ENCODE measurements at regions not wholly inside any gene's neighbourhood (a gene's known extent, or its start where the extent isn't known, plus 50 kb on each side); places are given as distances from the start of the nearest gene placed in this dataset.

DNA sequence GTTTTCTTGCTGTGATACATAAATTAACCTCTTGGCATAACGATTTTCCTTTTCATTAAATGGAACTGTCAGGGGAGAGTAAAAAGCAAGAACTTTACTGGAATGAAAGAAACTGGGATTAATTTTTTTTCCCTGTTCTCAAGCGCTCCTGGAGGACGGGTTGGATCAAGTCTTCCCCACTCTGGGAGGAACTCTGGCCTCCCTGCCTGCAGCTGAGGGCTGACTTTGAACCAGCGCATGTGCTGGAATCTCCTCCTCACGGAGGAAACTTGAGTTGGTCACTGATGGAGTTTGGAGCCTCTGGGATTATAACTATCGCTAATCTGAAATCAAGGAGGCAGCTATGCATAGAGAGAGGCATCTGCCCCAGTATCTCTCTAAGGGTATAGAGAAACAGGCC, 406.4 kb upstream of the TMEM132C start:
- H3K4me3 ChIP-seq (ENCODE audit: insufficient read depth, low read length): no peak overlapping the region
- TF ChIP-seq, protein P1, sequence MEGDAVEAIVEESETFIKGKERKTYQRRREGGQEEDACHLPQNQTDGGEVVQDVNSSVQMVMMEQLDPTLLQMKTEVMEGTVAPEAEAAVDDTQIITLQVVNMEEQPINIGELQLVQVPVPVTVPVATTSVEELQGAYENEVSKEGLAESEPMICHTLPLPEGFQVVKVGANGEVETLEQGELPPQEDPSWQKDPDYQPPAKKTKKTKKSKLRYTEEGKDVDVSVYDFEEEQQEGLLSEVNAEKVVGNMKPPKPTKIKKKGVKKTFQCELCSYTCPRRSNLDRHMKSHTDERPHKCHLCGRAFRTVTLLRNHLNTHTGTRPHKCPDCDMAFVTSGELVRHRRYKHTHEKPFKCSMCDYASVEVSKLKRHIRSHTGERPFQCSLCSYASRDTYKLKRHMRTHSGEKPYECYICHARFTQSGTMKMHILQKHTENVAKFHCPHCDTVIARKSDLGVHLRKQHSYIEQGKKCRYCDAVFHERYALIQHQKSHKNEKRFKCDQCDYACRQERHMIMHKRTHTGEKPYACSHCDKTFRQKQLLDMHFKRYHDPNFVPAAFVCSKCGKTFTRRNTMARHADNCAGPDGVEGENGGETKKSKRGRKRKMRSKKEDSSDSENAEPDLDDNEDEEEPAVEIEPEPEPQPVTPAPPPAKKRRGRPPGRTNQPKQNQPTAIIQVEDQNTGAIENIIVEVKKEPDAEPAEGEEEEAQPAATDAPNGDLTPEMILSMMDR (IDR thresholded peaks at IDR 0.05; ENCODE audit: extremely low read depth, low read depth, low read length): no peak
- no peaks in the 10 kb centered on the region for H3K79me2 ChIP-seq (ENCODE audit: insufficient read depth, low read length)
- H3K27ac ChIP-seq (ENCODE audit: low read depth, low read length): no peak overlapping the region
- no peak overlapping the region for H3K4me2 ChIP-seq (ENCODE audit: insufficient read depth, low read length)
- H3K36me3 ChIP-seq (ENCODE audit: insufficient read depth, low read length): no peaks in the 10 kb centered on the region
- H3K9me3 ChIP-seq (ENCODE audit: low read depth, low read length): no peaks in the 10 kb centered on the region
- no peak overlapping the region for H2AFZ ChIP-seq (ENCODE audit: low read length)
- no peak for DNase-seq (ENCODE audit: insufficient read length, low spot score, missing footprints)
- H4K20me1 ChIP-seq (ENCODE audit: insufficient read depth, low read length): no peaks in the 10 kb centered on the region
- H3K27me3 ChIP-seq (ENCODE audit: insufficient read depth, low read length): no peaks in the 10 kb centered on the region
- no peaks in the 10 kb centered on the region for H3K4me1 ChIP-seq (ENCODE audit: insufficient read depth, low read length)

DNA sequence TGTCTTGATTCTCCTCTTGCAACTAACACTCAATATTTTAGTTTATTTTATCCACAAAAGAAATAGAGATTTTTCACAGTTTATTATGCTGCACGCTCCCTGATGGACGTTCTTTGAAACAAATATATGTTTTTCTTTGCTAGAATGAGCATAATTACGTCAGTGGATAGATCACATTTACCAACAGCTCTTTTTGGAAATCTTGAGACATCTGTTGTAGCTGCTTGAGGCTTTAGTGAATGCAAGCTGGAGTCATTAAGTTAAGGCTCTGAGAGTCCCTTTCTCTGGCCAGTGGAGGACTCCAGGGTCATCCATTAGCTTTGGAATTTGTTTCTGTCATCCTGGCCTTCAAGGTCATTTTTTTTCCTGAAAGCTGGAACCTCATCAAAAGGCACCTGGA, 405.6 kb upstream of the TMEM132C start:
- DNase-seq (ENCODE audit: insufficient read length, low spot score, missing footprints): no peak
- TF ChIP-seq, protein P1 (IDR thresholded peaks at IDR 0.05; ENCODE audit: extremely low read depth, low read depth, low read length): no peak

DNA sequence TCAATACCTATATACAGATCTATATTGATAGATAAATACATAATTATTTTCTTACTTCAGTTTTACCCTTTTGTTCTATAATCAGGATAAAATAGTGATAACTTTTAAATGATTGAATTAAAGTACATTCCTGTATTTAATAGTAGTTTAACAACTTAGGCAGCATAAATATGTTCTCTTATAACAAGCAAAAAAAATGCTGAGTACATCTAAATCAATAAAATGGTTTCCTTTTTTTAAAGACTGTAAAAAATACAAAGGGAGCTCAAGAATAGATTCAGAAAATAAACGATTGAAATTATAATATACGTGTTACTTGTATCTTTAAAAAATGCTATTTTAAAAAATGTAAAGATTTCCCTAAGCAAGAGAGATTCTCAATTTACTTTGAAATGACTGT, 393.7 kb upstream of the TMEM132C start:
- Histone ChIP-seq H3K36me3 (ENCODE audit: insufficient read depth, low read length) (no peaks in the 10 kb centered on the region), H3K27ac (ENCODE audit: low read depth, low read length) (no peak overlapping the region), H4K20me1 (ENCODE audit: insufficient read depth, low read length) (no peaks in the 10 kb centered on the region), H2AFZ (ENCODE audit: low read length) (no peak overlapping the region), H3K4me2 (ENCODE audit: insufficient read depth, low read length) (no peak overlapping the region), H3K4me1 (ENCODE audit: insufficient read depth, low read length) (no peaks in the 10 kb centered on the region), H3K9me3 (ENCODE audit: low read depth, low read length) (no peaks in the 10 kb centered on the region), H3K79me2 (ENCODE audit: insufficient read depth, low read length) (no peaks in the 10 kb centered on the region), H3K4me3 (ENCODE audit: insufficient read depth, low read length) (no peak overlapping the region), H3K27me3 (ENCODE audit: insufficient read depth, low read length) (no peaks in the 10 kb centered on the region)
- TF ChIP-seq, protein P1 (IDR thresholded peaks at IDR 0.05; ENCODE audit: extremely low read depth, low read depth, low read length): no peak
- peak; percentile 19 for DNase-seq (ENCODE audit: insufficient read length, low spot score, missing footprints)

More for the DNA sequence above, 405.6 kb upstream of the TMEM132C start:
- Histone ChIP-seq H3K79me2 (ENCODE audit: insufficient read depth, low read length) (no peaks in the 10 kb centered on the region), H3K4me3 (ENCODE audit: insufficient read depth, low read length) (no peak overlapping the region), H3K27ac (ENCODE audit: low read depth, low read length) (no peak overlapping the region), H3K36me3 (ENCODE audit: insufficient read depth, low read length) (no peaks in the 10 kb centered on the region), H3K9me3 (ENCODE audit: low read depth, low read length) (no peaks in the 10 kb centered on the region), H4K20me1 (ENCODE audit: insufficient read depth, low read length) (no peaks in the 10 kb centered on the region), H3K4me2 (ENCODE audit: insufficient read depth, low read length) (no peak overlapping the region), H3K4me1 (ENCODE audit: insufficient read depth, low read length) (no peaks in the 10 kb centered on the region), H3K27me3 (ENCODE audit: insufficient read depth, low read length) (no peaks in the 10 kb centered on the region), H2AFZ (ENCODE audit: low read length) (no peak overlapping the region)

DNA sequence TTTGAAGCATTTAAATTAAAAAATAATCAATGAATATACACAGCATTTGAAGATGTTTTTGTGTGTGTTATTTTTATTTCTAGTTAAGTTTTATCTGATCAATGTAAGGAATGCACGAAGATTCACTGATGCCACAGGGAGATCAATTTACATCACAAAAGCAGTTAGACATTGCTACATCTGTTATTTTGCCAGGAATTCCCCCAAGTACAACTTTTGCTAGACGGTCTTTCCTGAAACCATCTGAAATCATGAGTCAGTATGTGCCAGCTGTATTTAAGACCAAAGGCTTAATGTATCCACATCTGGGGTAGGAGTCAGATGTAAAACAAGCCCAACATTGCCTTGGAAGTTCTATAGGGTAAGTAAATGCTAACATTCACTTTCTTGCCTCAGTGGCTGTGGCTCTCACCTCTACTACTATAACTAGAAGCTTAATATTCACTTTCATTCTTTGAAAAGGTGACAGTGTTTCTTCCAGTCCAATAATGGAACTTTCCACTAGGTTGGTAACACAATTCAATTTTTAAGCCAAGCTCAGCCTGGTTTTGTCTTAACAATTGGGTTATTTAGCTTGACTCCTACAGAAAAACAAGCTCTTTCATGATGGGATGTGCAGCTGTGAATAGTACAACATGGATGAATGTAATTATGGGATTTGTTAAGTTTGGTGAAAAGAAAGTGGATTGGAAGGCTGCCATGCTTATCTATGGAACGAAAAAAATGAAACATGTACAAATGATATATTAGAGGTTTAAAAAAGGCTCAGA, 385.4 kb upstream of the TMEM132C start:
- no peak for DNase-seq (ENCODE audit: insufficient read length, low spot score, missing footprints)
- Histone ChIP-seq H3K9me3 (ENCODE audit: low read depth, low read length) (no peaks in the 10 kb centered on the region), H3K4me2 (ENCODE audit: insufficient read depth, low read length) (no peak overlapping the region)

More for the DNA sequence above, 385.4 kb upstream of the TMEM132C start:
- Histone ChIP-seq H4K20me1 (ENCODE audit: insufficient read depth, low read length) (no peaks in the 10 kb centered on the region), H3K27ac (ENCODE audit: low read depth, low read length) (no peak overlapping the region), H3K4me3 (ENCODE audit: insufficient read depth, low read length) (no peak overlapping the region), H3K27me3 (ENCODE audit: insufficient read depth, low read length) (no peaks in the 10 kb centered on the region), H3K79me2 (ENCODE audit: insufficient read depth, low read length) (no peaks in the 10 kb centered on the region), H3K36me3 (ENCODE audit: insufficient read depth, low read length) (no peaks in the 10 kb centered on the region), H2AFZ (ENCODE audit: low read length) (no peak overlapping the region), H3K4me1 (ENCODE audit: insufficient read depth, low read length) (no peaks in the 10 kb centered on the region)
- TF ChIP-seq, protein P1 (IDR thresholded peaks at IDR 0.05; ENCODE audit: extremely low read depth, low read depth, low read length): no peak
